HG02763 (cell line): ENCODE measurements at regions not wholly inside any gene's neighbourhood (a gene's known extent, or its start where the extent isn't known, plus 50 kb on each side); places are given as distances from the start of the nearest gene placed in this dataset.

Experiments
- ATAC-seq: cut with Tn5 transposase; IDR thresholded peaks from one replicate; pipeline ENCODE4 v1.9.1; 2021; ENCODE audit warnings: mild to moderate bottlenecking, moderate library complexity; ENCODE audit not compliant: unreplicated experiment

GRCh38 chr5:58259685-58260152 lies 200.2 kb downstream of the PLK2 start:
- ATAC-seq: no peak

DNA sequence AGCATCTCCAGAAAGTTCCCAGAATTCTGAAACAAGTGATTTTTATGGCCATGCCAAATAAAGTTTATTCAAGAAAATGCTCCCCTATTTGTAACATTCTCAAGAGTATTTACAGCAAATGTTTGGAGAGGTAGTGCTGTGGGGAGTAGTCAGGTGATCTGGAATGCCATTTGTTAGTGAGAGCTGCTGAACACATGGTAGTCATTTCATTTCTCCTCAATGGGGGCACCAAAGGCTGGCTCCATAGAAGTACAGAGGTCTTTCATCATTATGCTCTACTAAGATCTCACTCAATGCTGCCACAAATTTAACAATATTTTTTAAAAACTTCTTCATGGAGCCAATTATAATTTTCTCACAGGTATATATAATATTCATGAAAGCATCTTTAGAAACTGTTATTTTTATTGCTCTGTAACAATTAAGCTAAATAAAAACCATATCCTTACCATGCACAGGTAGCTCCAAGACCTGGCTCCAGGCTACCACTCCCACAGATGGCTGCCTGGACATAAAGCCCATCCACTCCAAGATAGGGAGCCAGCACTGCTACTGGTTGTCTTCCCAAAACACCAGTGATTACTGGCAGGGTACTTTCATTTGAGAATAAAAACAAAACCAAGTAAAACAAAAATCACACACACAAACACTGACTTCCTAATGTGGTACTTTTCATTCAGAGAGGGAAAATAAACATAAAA lies 200.8 kb downstream of the PLK2 start:
- ATAC-seq: no peak

GRCh38 chr5:58255970-58256369 lies 203.9 kb downstream of the PLK2 start:
- no peak for ATAC-seq

DNA sequence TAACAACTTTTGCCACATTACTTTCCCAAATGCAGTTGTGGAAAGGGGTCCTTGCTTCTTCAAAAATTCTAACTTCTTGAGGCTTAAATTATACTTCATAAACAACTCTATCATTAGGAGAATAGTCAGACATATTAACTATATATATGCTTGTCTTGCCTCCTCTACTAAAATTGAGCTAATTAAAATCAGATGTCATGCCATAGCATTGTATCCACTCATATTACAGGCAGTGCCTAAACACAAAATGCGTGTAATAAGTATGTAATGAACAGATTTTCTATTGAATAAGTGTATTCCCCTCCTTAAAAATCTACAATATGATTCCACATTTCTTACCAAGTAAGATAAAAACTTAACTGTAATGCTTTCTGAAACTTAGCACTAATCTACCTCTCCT lies 204.5 kb downstream of the PLK2 start:
- no peak for ATAC-seq

DNA sequence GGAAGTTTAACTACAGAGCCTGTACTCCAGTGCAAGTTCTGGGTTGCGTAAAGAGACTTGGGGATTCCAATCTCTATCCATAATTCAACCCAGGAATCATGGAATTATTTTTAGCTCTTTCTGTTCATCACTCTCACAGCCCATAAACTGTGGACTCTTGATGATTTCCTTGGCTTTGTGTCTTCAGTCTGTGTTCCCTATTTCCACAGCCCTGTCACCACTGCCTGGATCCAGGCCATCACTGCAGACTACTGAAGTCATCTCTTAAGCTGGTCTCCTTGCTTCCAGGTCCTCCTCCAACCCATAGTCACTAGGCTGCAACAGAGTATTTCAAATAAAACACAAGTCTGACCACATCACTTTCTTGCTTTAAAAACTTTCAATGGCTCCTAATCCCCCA lies 211.7 kb downstream of the PLK2 start:
- no peak for ATAC-seq

GRCh38 chr5:58246461-58246944 lies 213.4 kb downstream of the PLK2 start:
- no peak for ATAC-seq

DNA sequence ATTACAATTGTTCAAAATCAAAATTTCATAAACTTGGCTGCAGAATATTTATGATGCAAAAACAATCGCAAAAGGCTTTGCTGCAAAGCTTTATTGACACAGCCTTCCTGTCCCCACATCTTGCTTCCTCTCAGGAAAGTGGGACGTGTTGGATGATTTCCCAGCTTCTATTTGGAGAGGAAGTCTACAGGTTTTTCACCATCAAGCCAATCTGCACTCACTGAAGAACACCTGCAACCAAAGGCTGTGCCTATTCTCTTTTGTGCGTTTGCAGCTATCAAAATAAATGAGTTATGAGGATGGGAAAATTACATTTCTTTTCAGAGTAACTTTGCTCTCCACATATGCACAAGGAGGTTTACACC lies 214.4 kb downstream of the PLK2 start:
- no peak for ATAC-seq

DNA sequence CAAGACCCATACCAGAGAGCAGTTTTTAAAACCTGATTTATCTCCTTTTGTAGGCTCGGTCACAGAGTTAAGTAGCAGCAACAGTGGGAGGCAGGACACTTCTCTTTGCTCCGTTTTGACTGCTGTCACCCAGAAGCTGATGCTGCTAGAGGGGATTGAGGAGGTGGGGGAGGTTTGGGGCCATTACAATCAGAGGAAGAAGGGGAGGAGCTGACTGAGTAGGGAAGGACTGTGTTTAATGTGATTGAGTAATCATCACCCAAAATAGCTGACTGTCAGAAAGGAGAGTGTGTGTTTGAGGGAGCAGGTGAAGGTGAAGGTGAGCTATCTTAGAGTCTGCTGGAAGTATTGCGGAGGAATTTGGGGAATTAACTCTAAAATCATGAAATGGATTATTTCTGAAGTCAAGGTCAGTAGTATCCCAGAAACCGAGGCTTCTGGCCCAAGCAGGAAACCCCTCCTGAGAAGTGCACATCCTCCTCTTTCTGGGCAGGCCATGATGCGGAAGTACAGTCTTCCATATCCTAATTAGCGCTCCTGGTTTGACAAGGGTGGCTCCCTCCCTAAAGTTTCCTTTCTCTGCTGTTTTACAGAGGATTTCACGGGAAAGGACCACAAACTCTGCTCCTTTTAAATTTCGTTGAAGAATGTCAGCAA lies 214.9 kb downstream of the PLK2 start:
- ATAC-seq: no peak

DNA sequence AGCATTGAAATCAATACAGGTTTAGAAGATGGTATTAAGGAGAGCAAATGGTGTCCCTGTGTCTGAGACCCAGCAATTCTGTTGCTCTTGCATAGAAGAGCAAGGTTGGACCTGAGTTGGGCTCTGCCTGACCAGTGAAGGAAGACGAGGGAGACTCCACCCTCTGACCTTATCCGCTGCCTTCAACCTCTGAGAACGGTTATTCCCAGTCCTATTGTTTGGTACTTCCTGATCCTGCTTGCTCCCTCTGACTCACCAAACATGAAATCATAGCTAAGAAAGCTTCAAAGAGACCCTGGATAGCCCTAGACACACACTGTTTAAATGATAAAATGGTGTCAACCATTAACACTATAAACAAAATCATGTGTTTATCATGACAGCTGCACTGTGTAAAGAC lies 218.5 kb downstream of the PLK2 start:
- ATAC-seq: no peak

- ATAC-seq: no peak
Measured at GRCh38 chr5:58240322-58240721, 219.6 kb downstream of the PLK2 start.

- ATAC-seq: no peak
Measured at GRCh38 chr5:58239731-58240130, 220.2 kb downstream of the PLK2 start.

GRCh38 chr5:58239045-58239444 lies 220.8 kb downstream of the PLK2 start:
- no peak for ATAC-seq

DNA sequence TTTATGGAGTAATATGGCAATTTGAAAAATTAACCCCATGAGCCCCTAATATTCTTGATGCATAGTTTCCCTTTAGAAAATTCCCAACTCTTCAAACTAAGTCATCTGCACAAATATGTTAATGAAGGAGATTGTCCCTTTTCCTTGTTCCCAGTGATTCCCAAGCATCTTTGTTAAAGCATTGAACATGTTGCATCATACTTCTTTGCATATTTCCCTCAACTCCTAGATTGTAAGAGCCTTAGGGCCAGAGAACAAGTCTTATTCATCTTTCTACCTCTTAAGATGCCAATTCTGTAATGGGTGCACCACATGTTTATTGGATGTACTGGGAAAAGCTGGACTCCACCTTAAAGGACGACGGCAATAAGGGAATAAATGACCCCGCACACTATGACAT lies 223.4 kb downstream of the PLK2 start:
- ATAC-seq: no peak

- no peak for ATAC-seq
Measured at GRCh38 chr5:58235299-58235698, 224.6 kb downstream of the PLK2 start.

- ATAC-seq: no peak
Measured at GRCh38 chr5:58232130-58232529, 227.8 kb downstream of the PLK2 start.

DNA sequence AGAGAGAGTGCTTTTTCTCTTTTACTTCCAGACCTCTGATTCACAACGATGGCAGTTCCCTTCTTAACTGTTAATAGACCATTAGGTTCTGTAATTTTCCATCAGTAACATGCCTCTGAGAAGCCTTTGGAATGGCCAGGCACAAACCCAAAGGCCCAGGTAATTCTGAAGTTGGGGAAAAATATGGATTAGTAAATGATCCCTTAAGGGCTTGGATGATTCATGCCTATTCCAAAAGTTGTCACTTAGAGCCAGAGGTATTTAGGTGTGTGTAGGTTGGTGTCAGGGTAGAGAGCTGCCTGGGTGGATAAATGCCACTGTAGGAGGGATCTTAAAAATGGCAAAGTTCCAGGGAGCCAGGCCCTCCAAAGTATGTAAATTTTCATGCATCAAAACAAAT lies 228.8 kb downstream of the PLK2 start:
- no peak for ATAC-seq

DNA sequence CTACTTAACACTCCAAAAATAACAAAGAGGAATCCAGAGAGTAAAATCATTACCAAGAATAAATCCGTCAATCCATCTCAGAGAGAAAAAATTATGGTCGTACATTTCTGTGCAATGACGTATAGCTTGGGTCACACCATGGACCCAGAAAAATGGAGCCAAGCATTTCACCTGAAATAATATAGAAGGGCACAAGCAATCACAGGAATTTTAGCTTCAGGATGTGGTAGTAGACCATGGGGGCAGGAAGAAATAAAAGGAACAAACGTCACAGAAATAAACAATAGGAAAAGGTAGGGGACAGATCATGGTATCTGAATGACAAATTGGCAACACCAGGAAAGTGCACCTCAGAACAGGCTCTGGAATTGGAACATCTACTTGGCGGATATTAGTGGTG lies 231.0 kb downstream of the PLK2 start:
- no peak for ATAC-seq

GRCh38 chr5:58227858-58228257 lies 232.0 kb downstream of the PLK2 start:
- no peak for ATAC-seq

- no peak for ATAC-seq
Measured at GRCh38 chr5:58224661-58225060, 235.2 kb downstream of the PLK2 start.

- ATAC-seq: no peak
Measured at GRCh38 chr5:58224221-58224620, 235.7 kb downstream of the PLK2 start.

GRCh38 chr5:58215364-58215763 lies 244.5 kb downstream of the PLK2 start:
- ATAC-seq: no peak

- ATAC-seq: no peak
Measured at GRCh38 chr5:58211441-58211840, 248.4 kb downstream of the PLK2 start.

GRCh38 chr5:58208674-58209073 lies 251.2 kb downstream of the PLK2 start:
- no peak for ATAC-seq
